BLaER1 treated with 17β-estradiol and CSF1 and Interleukin-3, amounts not matched to agents 10 nM and 100 nM (cell line): ENCODE measurements at regions not wholly inside any gene's neighbourhood (a gene's known extent, or its start where the extent isn't known, plus 50 kb on each side); places are given as distances from the start of the nearest gene placed in this dataset.
"Not testable (repeated sequence)": the region's sequence is repeated elsewhere in the genome, so short reads cannot be mapped to it uniquely, and the experiment has no call there.

ENCODE experiments used
- H3K27ac ChIP-seq, 11 experiments: shearing (Covaris generic); formaldehyde crosslinking; 2 replicates each; pipeline ENCODE4 v1.8.1; 2022
- H3K27me3 ChIP-seq, 11 experiments: shearing (Covaris generic); formaldehyde crosslinking; 2 replicates each; pipeline ENCODE4 v1.8.1; 2022
- H3K36me3 ChIP-seq, 11 experiments: shearing (Covaris generic); formaldehyde crosslinking; 2 replicates each; pipeline ENCODE4 v1.8.1; 2022
- H3K4me1 ChIP-seq, 10 experiments: shearing (Covaris generic); formaldehyde crosslinking; 2 replicates each; pipeline ENCODE4 v1.8.1; 2022
- H3K4me2 ChIP-seq, 11 experiments: shearing (Covaris generic); formaldehyde crosslinking; 2 replicates each; pipeline ENCODE4 v1.8.1; 2022
- H3K4me3 ChIP-seq, 10 experiments: shearing (Covaris generic); formaldehyde crosslinking; 2 replicates each; pipeline ENCODE4 v1.8.1; 2022
- H3K9ac ChIP-seq, 11 experiments: shearing (Covaris generic); formaldehyde crosslinking; 2 replicates each; pipeline ENCODE4 v1.8.1; 2022
- H3K9me3 ChIP-seq, 11 experiments: shearing (Covaris generic); formaldehyde crosslinking; replicated peaks in 1 of 11; 2 replicates each; pipeline ENCODE4 v1.8.1; 2022
- H4K20me1 ChIP-seq, 11 experiments: shearing (Covaris generic); formaldehyde crosslinking; 2 replicates each; pipeline ENCODE4 v1.8.1; 2022
- Cebpa-rat ChIP-seq, 11 experiments: shearing (Covaris generic); IDR thresholded peaks; 2 replicates each; pipeline ENCODE4 v1.8.1; 2022

DNA sequence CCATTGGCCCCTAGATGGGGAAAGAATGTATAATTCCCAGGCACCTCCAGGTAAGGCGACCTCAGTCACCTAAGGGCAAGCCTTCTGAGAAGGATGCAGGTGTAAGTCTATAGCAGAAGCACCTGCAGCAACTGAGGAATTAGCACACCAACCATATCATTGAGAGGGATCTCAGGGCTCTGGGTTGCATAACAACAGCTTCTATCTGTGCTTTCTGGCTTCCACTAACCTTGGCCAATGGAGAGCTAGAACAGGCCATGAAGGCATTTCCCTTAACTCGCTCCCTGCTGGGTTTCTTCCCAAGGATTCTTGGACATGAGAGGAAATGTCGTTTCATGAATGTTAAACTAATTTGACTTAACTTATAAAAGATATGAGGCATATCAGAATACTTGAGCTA lies 177.8 kb upstream of the GK2 start:
- Histone ChIP-seq H3K4me3 (no peak overlapping the region), H3K27me3 (no peaks in the 10 kb centered on the region), H3K36me3 (no peaks in the 10 kb centered on the region), H3K4me2 (no peak overlapping the region), H4K20me1 (no peaks in the 10 kb centered on the region), H3K9ac (no peak overlapping the region), H3K9me3 (no peaks in the 10 kb centered on the region), H3K27ac (no peak overlapping the region), H3K4me1 (no peaks in the 10 kb centered on the region)
- TF ChIP-seq Cebpa-rat (IDR thresholded peaks at IDR 0.05), result no peak

- no peak overlapping the region for H3K4me2 ChIP-seq
- no peaks in the 10 kb centered on the region for H4K20me1 ChIP-seq
- no peak overlapping the region for H3K4me3 ChIP-seq
- no peaks in the 10 kb centered on the region for H3K9me3 ChIP-seq
- no peak for TF ChIP-seq Cebpa-rat (IDR thresholded peaks at IDR 0.05)
- no peak overlapping the region for H3K27ac ChIP-seq
- no peak overlapping the region for H3K9ac ChIP-seq
- no peaks in the 10 kb centered on the region for H3K36me3 ChIP-seq
- H3K27me3 ChIP-seq, result no peaks in the 10 kb centered on the region
- H3K4me1 ChIP-seq, result no peaks in the 10 kb centered on the region
Measured at GRCh38 chr4:79585330-79585729, 177.3 kb upstream of the GK2 start.

- Histone ChIP-seq H3K4me3 (no peak overlapping the region), H3K4me2 (no peak overlapping the region), H4K20me1 (no peaks in the 10 kb centered on the region), H3K9ac (no peak overlapping the region), H3K36me3 (no peaks in the 10 kb centered on the region), H3K27me3 (no peaks in the 10 kb centered on the region), H3K9me3 (no peaks in the 10 kb centered on the region), H3K27ac (no peak overlapping the region), H3K4me1 (no peaks in the 10 kb centered on the region)
- no peak for TF ChIP-seq Cebpa-rat (IDR thresholded peaks at IDR 0.05)
Measured at GRCh38 chr4:79584902-79585301, 176.9 kb upstream of the GK2 start.

DNA sequence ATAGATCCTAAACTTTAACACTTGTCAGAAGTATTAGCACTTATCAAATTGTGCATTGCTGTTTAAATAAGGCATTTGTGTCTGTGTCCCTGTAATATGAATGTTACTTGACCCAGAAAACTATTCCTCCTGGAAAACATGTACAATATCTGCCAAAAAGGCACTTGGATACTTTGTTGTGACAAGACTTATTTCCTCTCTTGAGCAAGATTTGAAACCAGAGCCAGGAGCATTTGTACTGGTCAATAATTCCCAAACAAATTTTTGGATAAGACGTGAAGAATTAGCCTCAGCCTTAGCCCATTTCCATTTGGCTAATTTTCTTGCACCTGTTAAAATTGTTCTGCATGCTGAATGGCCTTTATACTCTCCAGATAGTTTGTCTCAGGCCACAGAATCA lies 176.3 kb upstream of the GK2 start:
- no peaks in the 10 kb centered on the region for H3K9me3 ChIP-seq
- no peak overlapping the region for H3K4me3 ChIP-seq
- no peak overlapping the region for H3K9ac ChIP-seq
- no peak overlapping the region for H3K27ac ChIP-seq
- H4K20me1 ChIP-seq, result no peaks in the 10 kb centered on the region
- no peaks in the 10 kb centered on the region for H3K27me3 ChIP-seq
- H3K4me1 ChIP-seq, result no peaks in the 10 kb centered on the region
- H3K36me3 ChIP-seq, result no peaks in the 10 kb centered on the region
- TF ChIP-seq Cebpa-rat (IDR thresholded peaks at IDR 0.05), result no peak
- H3K4me2 ChIP-seq, result no peak overlapping the region

DNA sequence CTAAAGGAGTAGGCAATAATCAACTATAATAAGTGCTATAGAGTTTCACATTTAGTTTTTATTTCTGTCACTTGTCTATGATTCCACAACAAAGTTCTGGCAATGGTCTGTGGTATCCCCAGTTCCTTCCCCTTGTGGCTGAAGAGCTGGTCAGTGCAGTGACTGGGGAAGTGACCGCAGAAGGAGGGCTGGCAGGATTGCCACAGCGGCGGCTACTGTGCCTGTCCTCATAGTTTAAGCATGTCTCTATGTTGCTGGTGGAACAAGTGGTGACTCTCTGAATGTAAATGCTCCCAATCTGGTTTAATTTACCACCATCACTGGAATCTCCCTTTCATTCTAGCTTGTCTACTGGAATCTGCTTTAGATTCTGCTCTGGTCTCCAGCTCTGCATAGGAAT lies 170.6 kb upstream of the GK2 start:
- H3K4me3 ChIP-seq, result no peak overlapping the region
- H3K9ac ChIP-seq, result no peak overlapping the region
- TF ChIP-seq Cebpa-rat (IDR thresholded peaks at IDR 0.05), result no peak
- H3K4me2 ChIP-seq, result no peak overlapping the region
- H3K4me1 ChIP-seq, result no peaks in the 10 kb centered on the region
- H4K20me1 ChIP-seq, result no peaks in the 10 kb centered on the region
- H3K9me3 ChIP-seq, result no peaks in the 10 kb centered on the region
- H3K27me3 ChIP-seq, result no peaks in the 10 kb centered on the region
- H3K27ac ChIP-seq, result no peak overlapping the region
- H3K36me3 ChIP-seq, result no peaks in the 10 kb centered on the region

DNA sequence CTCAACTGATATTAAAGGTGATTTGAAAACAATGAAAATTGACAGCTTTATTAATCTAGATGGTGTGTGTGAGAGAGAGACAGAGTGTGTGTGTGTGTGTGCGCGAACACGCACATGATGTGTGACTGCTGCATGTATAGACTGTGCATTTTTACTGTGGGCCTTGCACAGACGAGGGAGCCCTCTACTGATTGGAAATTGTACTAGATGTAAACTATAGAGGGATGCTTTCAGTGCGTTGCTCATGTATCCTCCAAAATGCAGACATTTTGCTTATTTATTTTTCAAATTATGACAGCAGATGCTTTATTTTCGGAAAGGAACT lies 168.4 kb upstream of the GK2 start:
- H3K9ac ChIP-seq, result no peak overlapping the region
- no peaks in the 10 kb centered on the region for H3K4me1 ChIP-seq
- H3K36me3 ChIP-seq, result no peaks in the 10 kb centered on the region
- no peaks in the 10 kb centered on the region for H3K9me3 ChIP-seq
- H3K27me3 ChIP-seq, result no peaks in the 10 kb centered on the region
- no peak overlapping the region for H3K4me2 ChIP-seq
- no peak overlapping the region for H3K27ac ChIP-seq
- H3K4me3 ChIP-seq, result no peak overlapping the region
- TF ChIP-seq Cebpa-rat (IDR thresholded peaks at IDR 0.05), result no peak
- no peaks in the 10 kb centered on the region for H4K20me1 ChIP-seq

- Histone ChIP-seq H3K36me3 (no peaks in the 10 kb centered on the region), H3K27ac (no peak overlapping the region), H3K4me2 (no peak overlapping the region), H4K20me1 (no peaks in the 10 kb centered on the region), H3K9ac (no peak overlapping the region), H3K9me3 (no peaks in the 10 kb centered on the region), H3K4me1 (no peaks in the 10 kb centered on the region), H3K27me3 (no peaks in the 10 kb centered on the region), H3K4me3 (no peak overlapping the region)
- TF ChIP-seq Cebpa-rat (IDR thresholded peaks at IDR 0.05), result no peak
Measured at GRCh38 chr4:79575709-79576428, 167.8 kb upstream of the GK2 start.

- Histone ChIP-seq H3K4me3 (no peak overlapping the region), H3K36me3 (no peaks in the 10 kb centered on the region), H3K9ac (no peak overlapping the region), H3K27ac (no peak overlapping the region), H4K20me1 (no peaks in the 10 kb centered on the region), H3K4me2 (no peak overlapping the region), H3K9me3 (no peaks in the 10 kb centered on the region), H3K4me1 (no peaks in the 10 kb centered on the region), H3K27me3 (no peaks in the 10 kb centered on the region)
- no peak for TF ChIP-seq Cebpa-rat (IDR thresholded peaks at IDR 0.05)
Measured at GRCh38 chr4:79574741-79575451, 166.9 kb upstream of the GK2 start.

- Histone ChIP-seq H3K4me1 (no peaks in the 10 kb centered on the region), H3K27ac (no peak overlapping the region), H4K20me1 (no peaks in the 10 kb centered on the region), H3K9me3 (no peaks in the 10 kb centered on the region), H3K36me3 (no peaks in the 10 kb centered on the region), H3K27me3 (no peaks in the 10 kb centered on the region), H3K4me2 (no peak overlapping the region), H3K4me3 (no peak overlapping the region), H3K9ac (no peak overlapping the region)
- TF ChIP-seq Cebpa-rat (IDR thresholded peaks at IDR 0.05), result no peak
Measured at GRCh38 chr4:79563219-79563618, 155.2 kb upstream of the GK2 start.

- H3K36me3 ChIP-seq, result no peaks in the 10 kb centered on the region
- no peak overlapping the region for H3K4me2 ChIP-seq
- H3K4me3 ChIP-seq, result no peak overlapping the region
- H3K9me3 ChIP-seq, result no peaks in the 10 kb centered on the region
- H4K20me1 ChIP-seq, result no peaks in the 10 kb centered on the region
- TF ChIP-seq Cebpa-rat (IDR thresholded peaks at IDR 0.05), result no peak
- no peaks in the 10 kb centered on the region for H3K4me1 ChIP-seq
- H3K27ac ChIP-seq, result no peak overlapping the region
- no peaks in the 10 kb centered on the region for H3K27me3 ChIP-seq
- no peak overlapping the region for H3K9ac ChIP-seq
Measured at GRCh38 chr4:79561751-79562150, 153.7 kb upstream of the GK2 start.

DNA sequence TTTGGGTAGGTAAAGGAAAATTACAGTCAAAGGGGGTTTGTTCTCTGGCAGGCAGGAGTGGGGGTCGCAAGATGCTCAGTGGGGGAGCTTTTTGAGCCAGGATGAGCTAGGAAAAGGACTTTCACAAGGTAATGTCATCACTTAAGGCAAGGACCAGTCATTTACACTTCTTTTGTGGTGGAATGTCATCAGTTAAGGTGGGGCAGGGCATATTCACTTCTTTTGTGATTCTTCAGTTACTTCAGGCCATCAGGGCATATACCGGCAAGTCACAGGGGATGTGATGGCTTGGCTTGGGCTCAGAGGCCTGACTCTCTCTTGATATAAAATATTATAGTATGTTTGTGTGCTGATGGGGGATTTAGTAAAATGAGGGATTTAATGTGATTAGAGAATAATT lies 151.4 kb upstream of the GK2 start:
- H3K36me3 ChIP-seq, H3K4me3 ChIP-seq, H3K9me3 ChIP-seq, H3K27me3 ChIP-seq, H3K4me1 ChIP-seq, H3K4me2 ChIP-seq, H3K27ac ChIP-seq, H3K9ac ChIP-seq, H4K20me1 ChIP-seq: not testable (repeated sequence)
